SK-N-SH (cell line): ENCODE measurements at regions not wholly inside any gene's neighbourhood (a gene's known extent, or its start where the extent isn't known, plus 50 kb on each side); places are given as distances from the start of the nearest gene placed in this dataset.

Experiments
- CTCF ChIA-PET: fragments of 300-600, 350-600 bp; formaldehyde crosslinking; extraction: SDS; loops from one replicate; lab custom pipeline; 2021; lab: Yijun Ruan, JAX
- POLR2A ChIA-PET: fragments of 350-600 bp; sonication (Branson Sonifier 250); formaldehyde crosslinking; extraction: SDS; loops from one replicate; lab custom pipeline; 2020; ENCODE audit warnings: antibody characterized with exemption, inconsistent platforms; lab: Yijun Ruan, JAX
- DNase-seq: peaks from one replicate; pipeline ENCODE4 v3.0.0; 2012
- H2AFZ ChIP-seq: fragments of 200-600 bp; sonication (generic); 2 replicates; pipeline ENCODE4 v1.8.1; 2016; ENCODE audit warnings: antibody characterized with exemption, mild to moderate bottlenecking, low read depth
- H3F3A ChIP-seq: fragments of 200-600 bp; sonication (generic); replicated peaks from 2 replicates; pipeline ENCODE3; 2016; ENCODE audit warnings: antibody characterized with exemption, mild to moderate bottlenecking; ENCODE audit not compliant: insufficient read depth
- H3K27ac ChIP-seq, 2 experiments: fragments of 200-500 bp in 1 of 2; fragments of 200-600 bp in 1 of 2; sonication (Bioruptor generic) in 1 of 2; sonication (generic), shearing (Covaris generic) in 1 of 2; 2 replicates each; pipeline versions ENCODE4 v1.5.1 to v1.6.1; 2014 to 2016; ENCODE audit warnings: low read depth in 2 of 2, inconsistent platforms in 1 of 2, low read length in 1 of 2, mild to moderate bottlenecking in 1 of 2, mixed read lengths in 1 of 2
- H3K27me3 ChIP-seq: fragments of 200-600 bp; sonication (generic), shearing (Covaris generic); 2 replicates; pipeline ENCODE4 v1.6.1; 2016; ENCODE audit warnings: mixed run types; ENCODE audit not compliant: insufficient read depth
- H3K36me3 ChIP-seq, 2 experiments: fragments of 200-500 bp in 1 of 2; fragments of 200-600 bp in 1 of 2; sonication (Bioruptor generic) in 1 of 2; sonication (generic) in 1 of 2; replicated peaks in 1 of 2; 2 replicates each; pipeline versions ENCODE3 to v1.5.1; 2014 to 2016; ENCODE audit warnings: low read length in 1 of 2, mild to moderate bottlenecking in 1 of 2; ENCODE audit not compliant: insufficient read depth in 2 of 2, control insufficient read depth in 1 of 2
- H3K4me1 ChIP-seq, 2 experiments: fragments of 200-500 bp in 1 of 2; fragments of 200-600 bp in 1 of 2; sonication (Bioruptor generic) in 1 of 2; sonication (generic), shearing (Covaris generic) in 1 of 2; 2 replicates each; pipeline versions ENCODE4 v1.5.1 to v1.6.1; 2014 to 2016; ENCODE audit warnings: low read depth in 1 of 2, low read length in 1 of 2, mixed run types in 1 of 2; ENCODE audit not compliant: insufficient read depth in 2 of 2, control insufficient read depth in 1 of 2
- H3K4me2 ChIP-seq: fragments of 200-600 bp; sonication (generic), shearing (Covaris generic); 2 replicates; pipeline ENCODE4 v1.6.1; 2017; ENCODE audit warnings: mixed run types
- H3K4me3 ChIP-seq, 2 experiments: fragments of 200-500 bp in 1 of 2; fragments of 200-600 bp in 1 of 2; sonication (Bioruptor generic) in 1 of 2; sonication (generic), shearing (Covaris generic) in 1 of 2; 2 replicates each; pipeline versions ENCODE4 v1.5.1 to v1.8.1; 2014 to 2016; ENCODE audit warnings: low read depth in 2 of 2, inconsistent platforms in 1 of 2, low read length in 1 of 2, mild to moderate bottlenecking in 1 of 2, mixed read lengths in 1 of 2, moderate library complexity in 1 of 2
- H3K79me2 ChIP-seq: fragments of 200-600 bp; sonication (generic); 2 replicates; pipeline ENCODE4 v1.8.1; 2017; ENCODE audit warnings: mild to moderate bottlenecking; ENCODE audit not compliant: insufficient read depth
- H3K9ac ChIP-seq: fragments of 200-600 bp; sonication (generic); 2 replicates; pipeline ENCODE4 v1.6.1; 2017; ENCODE audit warnings: mixed run types
- H3K9me2 ChIP-seq: fragments of 200-600 bp; sonication (generic); 2 replicates; pipeline ENCODE4 v1.6.1; 2017; ENCODE audit warnings: mixed run types
- H3K9me3 ChIP-seq: fragments of 200-600 bp; sonication (generic); 2 replicates; pipeline ENCODE4 v1.6.1; 2017; ENCODE audit warnings: mixed run types, mild to moderate bottlenecking, moderate library complexity
- H4K20me1 ChIP-seq: fragments of 200-600 bp; sonication (generic); 2 replicates; pipeline ENCODE4 v1.6.1; 2017; ENCODE audit warnings: mild to moderate bottlenecking, mixed run types; ENCODE audit not compliant: insufficient read depth
- ELF1 ChIP-seq: IDR thresholded peaks from 2 replicates; pipeline ENCODE4 v1.4.0; 2012
- EZH2phosphoT487 ChIP-seq: fragments of 200-600 bp; sonication (generic); IDR thresholded peaks from 2 replicates; pipeline ENCODE4 v1.6.1; 2017; ENCODE audit warnings: low read depth, mixed run types, mild to moderate bottlenecking, antibody characterized with exemption, moderate library complexity, borderline replicate concordance
- FOSL2 ChIP-seq: IDR thresholded peaks from 2 replicates; pipeline ENCODE4 v1.4.0; 2012; ENCODE audit warnings: low read depth, mild to moderate bottlenecking, moderate library complexity, borderline replicate concordance
- GABPA ChIP-seq: IDR thresholded peaks from 2 replicates; pipeline ENCODE4 v1.4.0; 2012; ENCODE audit warnings: low read depth, mild to moderate bottlenecking
- NFIC ChIP-seq: IDR thresholded peaks from 2 replicates; pipeline ENCODE4 v1.4.0; 2012; ENCODE audit warnings: borderline replicate concordance
- NRF1 ChIP-seq: IDR thresholded peaks from 2 replicates; pipeline ENCODE4 v1.6.1; 2012; ENCODE audit warnings: low read depth, mild to moderate bottlenecking, low read length
- RAD21 ChIP-seq: IDR thresholded peaks from 2 replicates; pipeline ENCODE4 v1.6.1; 2012; ENCODE audit warnings: mild to moderate bottlenecking, low read length
- RCOR1 ChIP-seq: fragments of 150-350 bp; IDR thresholded peaks from 2 replicates; pipeline ENCODE4 v1.6.1; 2017; ENCODE audit warnings: antibody characterized with exemption, low read length
- RXRA ChIP-seq: IDR thresholded peaks from 2 replicates; pipeline ENCODE4 v1.4.0; 2012; ENCODE audit warnings: low read depth, mild to moderate bottlenecking, borderline replicate concordance
- SIN3A ChIP-seq: IDR thresholded peaks from 2 replicates; pipeline ENCODE4 v1.6.1; 2012; ENCODE audit warnings: low read depth, mild to moderate bottlenecking, low read length, moderate library complexity, borderline replicate concordance
- SMC3 ChIP-seq: IDR thresholded peaks from 2 replicates; pipeline ENCODE4 v1.6.1; 2012; ENCODE audit warnings: low read depth, low read length, improper control_type of control experiment
- TAF1 ChIP-seq: IDR thresholded peaks from 2 replicates; pipeline ENCODE4 v1.6.1; 2012; ENCODE audit warnings: low read depth, mild to moderate bottlenecking, low read length, moderate library complexity, borderline replicate concordance
- WGBS: methylation state at CpG from one replicate; pipeline ENCODE4 v1.1.6; 2017; ENCODE audit warnings: low lambda C conversion rate; 5-methylcytosine and 5-hydroxymethylcytosine counted together
- TF ChIP-seq, protein P1 (sequence below): fragments of 150-350 bp; IDR thresholded peaks from 2 replicates; pipeline ENCODE4 v1.6.1; 2016; ENCODE audit warnings: mild to moderate bottlenecking, low read depth, low read length
- TF ChIP-seq, protein P2 (sequence below): IDR thresholded peaks from 2 replicates; pipeline ENCODE4; 2012
- TF ChIP-seq, protein P3 (sequence below): fragments of 150-350 bp; IDR thresholded peaks from 2 replicates; pipeline ENCODE4 v1.6.1; 2017; ENCODE audit warnings: antibody characterized with exemption, low read length, low read depth, borderline replicate concordance

DNA sequence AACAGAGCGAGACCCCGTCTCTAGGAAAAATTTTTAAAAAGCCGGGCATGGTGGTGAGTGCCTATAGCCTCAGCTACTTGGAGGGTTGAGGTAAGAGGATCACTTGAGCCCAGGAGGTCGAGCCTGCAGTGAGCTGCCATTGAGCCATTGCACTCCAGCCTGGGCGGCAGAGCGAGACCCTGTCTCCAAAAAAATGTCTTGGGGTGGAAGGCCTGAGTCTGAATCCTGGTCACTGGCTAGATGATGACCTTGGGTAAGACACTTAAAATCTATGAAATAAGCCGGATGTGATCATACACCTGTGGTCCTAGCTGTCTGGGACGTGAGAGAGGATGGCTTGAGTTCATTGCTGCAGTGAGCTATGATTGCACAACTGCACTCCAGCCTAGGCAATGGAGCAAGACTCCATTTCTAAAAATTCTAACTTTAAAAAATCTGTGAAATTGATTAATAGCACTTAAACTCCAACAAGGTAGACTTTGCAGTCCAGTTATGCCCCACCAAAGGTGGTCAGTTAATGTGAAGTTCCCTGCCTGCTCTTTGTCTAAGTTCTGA lies 157.3 kb upstream of the UMPS start:
- 87% methylated on average over 7 of the region's 8 CpGs for WGBS
- ChIA-PET CTCF (interaction anchor here (1.3 to 8.5 kb wide), 3 partner anchors 11 to 188 kb away, joined by 5 to 85 read pairs (median 5); no protein-coding TSS in a partner anchor), POLR2A (interaction anchor here (1.2 kb wide), 1 partner anchor 802 kb away, joined by 3 read pairs; the partner anchor contains the start of gene ZNF148)

DNA sequence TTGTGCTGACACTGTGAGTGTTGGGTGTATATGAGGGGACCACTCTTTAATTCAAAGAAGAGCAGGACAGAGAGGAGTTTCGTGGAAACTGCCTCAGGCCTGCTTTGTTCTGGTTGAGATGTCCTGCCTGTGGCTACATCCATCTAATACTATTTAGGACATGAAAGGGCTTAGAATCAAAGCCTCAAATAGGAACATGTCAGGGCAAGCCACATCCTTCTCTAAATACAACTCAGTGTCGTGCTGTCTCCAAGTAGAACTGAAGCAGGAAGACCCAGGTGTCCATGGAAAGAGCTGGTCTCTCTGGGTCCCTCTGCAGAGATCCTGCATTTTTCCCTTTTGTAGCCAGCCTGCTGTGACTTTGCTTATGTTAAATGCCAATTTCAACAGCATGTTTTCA lies 156.2 kb upstream of the UMPS start:
- H3K4me2 ChIP-seq: no peak overlapping the region
- no peaks in the 10 kb centered on the region for H4K20me1 ChIP-seq
- TF ChIP-seq FOSL2 (no peak), NRF1 (no peak), TAF1 (no peak), EZH2phosphoT487 (no peak), RXRA (no peak), SMC3 (no peak), NFIC (no peak), GABPA (no peak), ELF1 (no peak)
- TF ChIP-seq, protein P1, sequence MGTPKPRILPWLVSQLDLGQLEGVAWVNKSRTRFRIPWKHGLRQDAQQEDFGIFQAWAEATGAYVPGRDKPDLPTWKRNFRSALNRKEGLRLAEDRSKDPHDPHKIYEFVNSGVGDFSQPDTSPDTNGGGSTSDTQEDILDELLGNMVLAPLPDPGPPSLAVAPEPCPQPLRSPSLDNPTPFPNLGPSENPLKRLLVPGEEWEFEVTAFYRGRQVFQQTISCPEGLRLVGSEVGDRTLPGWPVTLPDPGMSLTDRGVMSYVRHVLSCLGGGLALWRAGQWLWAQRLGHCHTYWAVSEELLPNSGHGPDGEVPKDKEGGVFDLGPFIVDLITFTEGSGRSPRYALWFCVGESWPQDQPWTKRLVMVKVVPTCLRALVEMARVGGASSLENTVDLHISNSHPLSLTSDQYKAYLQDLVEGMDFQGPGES: no peak
- TF ChIP-seq, protein P2, sequence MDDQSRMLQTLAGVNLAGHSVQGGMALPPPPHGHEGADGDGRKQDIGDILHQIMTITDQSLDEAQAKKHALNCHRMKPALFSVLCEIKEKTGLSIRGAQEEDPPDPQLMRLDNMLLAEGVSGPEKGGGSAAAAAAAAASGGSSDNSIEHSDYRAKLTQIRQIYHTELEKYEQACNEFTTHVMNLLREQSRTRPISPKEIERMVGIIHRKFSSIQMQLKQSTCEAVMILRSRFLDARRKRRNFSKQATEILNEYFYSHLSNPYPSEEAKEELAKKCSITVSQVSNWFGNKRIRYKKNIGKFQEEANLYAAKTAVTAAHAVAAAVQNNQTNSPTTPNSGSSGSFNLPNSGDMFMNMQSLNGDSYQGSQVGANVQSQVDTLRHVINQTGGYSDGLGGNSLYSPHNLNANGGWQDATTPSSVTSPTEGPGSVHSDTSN: no peak
- H3K27me3 ChIP-seq: no peaks in the 10 kb centered on the region
- H3F3A ChIP-seq: no peaks in the 10 kb centered on the region
- no peak overlapping the region for H3K9ac ChIP-seq
- ChIA-PET CTCF (interaction anchor here (1.2 to 8.5 kb wide), 5 partner anchors 9 to 327 kb away, joined by 3 to 85 read pairs (median 5); no protein-coding TSS in a partner anchor), POLR2A (no interaction called here)
- H3K9me2 ChIP-seq: no peaks in the 10 kb centered on the region
- H3K4me3 ChIP-seq: no peak overlapping the region
- no peaks in the 10 kb centered on the region for H3K9me3 ChIP-seq
- H3K79me2 ChIP-seq: no peaks in the 10 kb centered on the region
- 84% methylated on average over 2 of the region's 2 CpGs for WGBS
- H2AFZ ChIP-seq: no peak overlapping the region
- H3K27ac ChIP-seq: no peak overlapping the region; a peak in 1 of 4 replicates
- H3K36me3 ChIP-seq: no peaks in the 10 kb centered on the region
- no peak for DNase-seq
- peaks cover 3 to 4% of the 10 kb centered on the region in 2 experiments; a peak in 1 of 4 replicates for H3K4me1 ChIP-seq

More for the DNA sequence above, 157.3 kb upstream of the UMPS start:
- DNase-seq: no peak
- Histone ChIP-seq H3K9me3 (no peaks in the 10 kb centered on the region), H2AFZ (no peak overlapping the region), H3K4me3 (no peak overlapping the region), H3K9me2 (no peaks in the 10 kb centered on the region), H4K20me1 (no peaks in the 10 kb centered on the region), H3K27me3 (no peaks in the 10 kb centered on the region), H3K36me3 (no peaks in the 10 kb centered on the region), H3K27ac (no peak overlapping the region), H3K9ac (no peak overlapping the region), H3K4me2 (no peak overlapping the region), H3K4me1 (peaks cover 3 to 4% of the 10 kb centered on the region in 2 experiments; a peak in 1 of 4 replicates), H3K79me2 (no peaks in the 10 kb centered on the region), H3F3A (no peaks in the 10 kb centered on the region)
- TF ChIP-seq GABPA: no peak
- no peak for TF ChIP-seq RCOR1
- no peak for TF ChIP-seq SIN3A
- TF ChIP-seq RAD21: no peak
- TF ChIP-seq, protein P3, sequence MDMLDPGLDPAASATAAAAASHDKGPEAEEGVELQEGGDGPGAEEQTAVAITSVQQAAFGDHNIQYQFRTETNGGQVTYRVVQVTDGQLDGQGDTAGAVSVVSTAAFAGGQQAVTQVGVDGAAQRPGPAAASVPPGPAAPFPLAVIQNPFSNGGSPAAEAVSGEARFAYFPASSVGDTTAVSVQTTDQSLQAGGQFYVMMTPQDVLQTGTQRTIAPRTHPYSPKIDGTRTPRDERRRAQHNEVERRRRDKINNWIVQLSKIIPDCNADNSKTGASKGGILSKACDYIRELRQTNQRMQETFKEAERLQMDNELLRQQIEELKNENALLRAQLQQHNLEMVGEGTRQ: no peak
